ENCODE measurements at regions not wholly inside any gene's neighbourhood (a gene's known extent, or its start where the extent isn't known, plus 50 kb on each side); places are given as distances from the start of the nearest gene placed in this dataset.

- DNase-seq (ENCODE audit: extremely low read depth, low read depth): no peak
- no peak for TF ChIP-seq CTCF (IDR thresholded peaks at IDR 0.05; ENCODE audit: low read depth, low read length)
Measured at GRCh38 chr2:236955521-236956030, 130.1 kb upstream of the COPS8 start.

GRCh38 chr2:236956031-236956618 is 129.6 kb upstream of the COPS8 start:
- DNase-seq (ENCODE audit: extremely low read depth, low read depth): no peak
- no peak for TF ChIP-seq CTCF (IDR thresholded peaks at IDR 0.05; ENCODE audit: low read depth, low read length)

GRCh38 chr2:236956641-236957040 is 129.0 kb upstream of the COPS8 start:
- TF ChIP-seq CTCF (IDR thresholded peaks at IDR 0.05; ENCODE audit: low read depth, low read length): no peak
- DNase-seq (ENCODE audit: extremely low read depth, low read depth): no peak

GRCh38 chr2:236959036-236959435 is 126.7 kb upstream of the COPS8 start:
- TF ChIP-seq CTCF (IDR thresholded peaks at IDR 0.05; ENCODE audit: low read depth, low read length): no peak
- DNase-seq (ENCODE audit: extremely low read depth, low read depth): no peak

- no peak for DNase-seq (ENCODE audit: extremely low read depth, low read depth)
- TF ChIP-seq CTCF (IDR thresholded peaks at IDR 0.05; ENCODE audit: low read depth, low read length): no peak
Measured at GRCh38 chr2:236959876-236960275, 125.8 kb upstream of the COPS8 start.

GRCh38 chr2:236960531-236960930 is 125.2 kb upstream of the COPS8 start:
- no peak for DNase-seq (ENCODE audit: extremely low read depth, low read depth)
- no peak for TF ChIP-seq CTCF (IDR thresholded peaks at IDR 0.05; ENCODE audit: low read depth, low read length)

- no peak for DNase-seq (ENCODE audit: extremely low read depth, low read depth)
- TF ChIP-seq CTCF (IDR thresholded peaks at IDR 0.05; ENCODE audit: low read depth, low read length): no peak
Measured at GRCh38 chr2:236962816-236963215, 122.9 kb upstream of the COPS8 start.

Data from AG09319 (cell line).